ENCODE measurements at regions not wholly inside any gene's neighbourhood (a gene's known extent, or its start where the extent isn't known, plus 50 kb on each side); places are given as distances from the start of the nearest gene placed in this dataset.

GRCh38 chr22:47547881-47548650 is 785.6 kb downstream of the TBC1D22A start:
- DNase-seq (ENCODE audit: low spot score): no peak
- TF ChIP-seq, protein P1, sequence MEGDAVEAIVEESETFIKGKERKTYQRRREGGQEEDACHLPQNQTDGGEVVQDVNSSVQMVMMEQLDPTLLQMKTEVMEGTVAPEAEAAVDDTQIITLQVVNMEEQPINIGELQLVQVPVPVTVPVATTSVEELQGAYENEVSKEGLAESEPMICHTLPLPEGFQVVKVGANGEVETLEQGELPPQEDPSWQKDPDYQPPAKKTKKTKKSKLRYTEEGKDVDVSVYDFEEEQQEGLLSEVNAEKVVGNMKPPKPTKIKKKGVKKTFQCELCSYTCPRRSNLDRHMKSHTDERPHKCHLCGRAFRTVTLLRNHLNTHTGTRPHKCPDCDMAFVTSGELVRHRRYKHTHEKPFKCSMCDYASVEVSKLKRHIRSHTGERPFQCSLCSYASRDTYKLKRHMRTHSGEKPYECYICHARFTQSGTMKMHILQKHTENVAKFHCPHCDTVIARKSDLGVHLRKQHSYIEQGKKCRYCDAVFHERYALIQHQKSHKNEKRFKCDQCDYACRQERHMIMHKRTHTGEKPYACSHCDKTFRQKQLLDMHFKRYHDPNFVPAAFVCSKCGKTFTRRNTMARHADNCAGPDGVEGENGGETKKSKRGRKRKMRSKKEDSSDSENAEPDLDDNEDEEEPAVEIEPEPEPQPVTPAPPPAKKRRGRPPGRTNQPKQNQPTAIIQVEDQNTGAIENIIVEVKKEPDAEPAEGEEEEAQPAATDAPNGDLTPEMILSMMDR (IDR thresholded peaks at IDR 0.05; ENCODE audit: extremely low read depth, missing control alignments): no peak

DNA sequence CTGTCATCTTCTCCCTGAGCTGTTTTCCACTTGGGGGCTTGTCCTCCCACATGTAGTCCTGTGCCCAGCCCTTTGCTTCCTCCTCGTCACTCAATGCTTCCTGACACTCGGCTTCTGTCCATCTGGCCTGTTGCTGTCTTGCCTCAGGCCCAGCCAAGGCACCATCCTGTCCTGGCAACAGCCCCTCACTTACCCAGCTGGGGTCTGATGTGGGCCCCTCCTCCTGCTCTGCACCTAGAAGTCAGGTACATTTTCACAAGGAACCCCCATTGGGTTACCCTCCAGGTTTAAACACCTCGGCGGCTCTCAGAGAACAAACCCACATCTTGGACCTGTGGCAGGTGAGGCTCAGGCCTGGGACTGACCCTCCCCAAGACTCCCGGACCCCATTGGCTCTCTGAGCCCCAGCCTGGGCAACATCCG is 784.8 kb downstream of the TBC1D22A start:
- no peak for DNase-seq (ENCODE audit: low spot score)
- TF ChIP-seq, protein P1 (IDR thresholded peaks at IDR 0.05; ENCODE audit: extremely low read depth, missing control alignments): no peak

GRCh38 chr22:47544696-47545095 is 782.2 kb downstream of the TBC1D22A start:
- TF ChIP-seq, protein P1 (IDR thresholded peaks at IDR 0.05; ENCODE audit: extremely low read depth, missing control alignments): no peak

GRCh38 chr22:47543447-47543846 is 781.0 kb downstream of the TBC1D22A start:
- no peak for DNase-seq (ENCODE audit: low spot score)
- TF ChIP-seq, protein P1 (IDR thresholded peaks at IDR 0.05; ENCODE audit: extremely low read depth, missing control alignments): no peak

More at GRCh38 chr22:47544696-47545095, 782.2 kb downstream of the TBC1D22A start:
- DNase-seq (ENCODE audit: low spot score): no peak

DNA sequence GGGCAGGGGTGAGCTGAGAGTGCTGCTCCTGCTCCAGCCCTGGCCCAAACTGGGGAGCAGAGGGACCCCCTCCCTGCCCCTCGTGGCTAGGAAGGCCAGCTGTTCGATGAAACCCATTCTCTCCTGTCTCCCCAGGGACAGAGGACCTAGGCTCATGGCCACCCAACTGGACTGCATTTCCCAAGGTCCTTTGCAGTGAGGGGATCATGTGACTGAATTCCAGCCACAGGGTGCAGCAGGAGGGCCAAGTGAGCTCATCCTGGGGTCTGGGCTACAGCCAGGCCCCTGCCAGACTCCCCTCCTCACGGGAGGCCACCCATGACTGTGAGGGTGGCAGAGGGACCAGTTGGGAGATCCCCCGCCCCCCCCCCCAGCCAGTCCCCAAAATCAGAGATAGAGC is 777.6 kb downstream of the TBC1D22A start:
- TF ChIP-seq, protein P1 (IDR thresholded peaks at IDR 0.05; ENCODE audit: extremely low read depth, missing control alignments): no peak
- no peak for DNase-seq (ENCODE audit: low spot score)

- TF ChIP-seq, protein P1 (IDR thresholded peaks at IDR 0.05; ENCODE audit: extremely low read depth, missing control alignments): no peak
- no peak for DNase-seq (ENCODE audit: low spot score)
Observed at GRCh38 chr22:47539374-47539773, 776.9 kb downstream of the TBC1D22A start.

GRCh38 chr22:47535681-47536080 is 773.2 kb downstream of the TBC1D22A start:
- TF ChIP-seq, protein P1 (IDR thresholded peaks at IDR 0.05; ENCODE audit: extremely low read depth, missing control alignments): no peak

More at GRCh38 chr22:47535681-47536080, 773.2 kb downstream of the TBC1D22A start:
- DNase-seq (ENCODE audit: low spot score): no peak

All from GM20000 (cell line).